K562 (cell line): ENCODE measurements at regions not wholly inside any gene's neighbourhood (a gene's known extent, or its start where the extent isn't known, plus 50 kb on each side); places are given as distances from the start of the nearest gene placed in this dataset.

ENCODE experiments used
- ATAC-seq: fragments of 200-7000 bp; cut with Tn5 transposase; 3 replicates; pipeline ENCODE4 v1.9.1; 2020; ENCODE audit warnings: moderate library complexity
- BruUV-seq: library from RNA; stranded (reverse); fragments of 400-500 nt; replicated peaks from 2 replicates; lab custom pipeline; 2021; lab: Mats Ljungman, UMichigan
- CTCF ChIA-PET: fragments of 300-600 bp; formaldehyde crosslinking; extraction: SDS; loops from one replicate; lab custom pipeline; 2021; ENCODE audit warnings: low intra/inter-chr PET ratio; lab: Yijun Ruan, JAX
- POLR2A ChIA-PET: fragments of 300-600, 350-650 bp; sonication (Branson Sonifier 250); formaldehyde crosslinking; extraction: SDS; loops from one replicate; lab custom pipeline; 2021; ENCODE audit warnings: antibody characterized with exemption, inconsistent platforms; lab: Yijun Ruan, JAX
- DNase-seq, 4 experiments: peaks; one replicate each; pipeline versions ENCODE4 v3.0.0 to v3.0.0-alpha.2; 2011 to 2018; ENCODE audit warnings: low spot score in 3 of 4, mixed read lengths in 3 of 4; ENCODE audit errors: extremely low read depth in 1 of 4
- FAIRE-seq: peaks from 2 replicates; lab custom pipeline; 2011; peaks lifted over from hg19 to GRCh38; lab: Jason Lieb, UNC
- H2AFZ ChIP-seq: 2 replicates; pipeline ENCODE4 v1.6.0; 2011; ENCODE audit warnings: low read depth, low read length, control low read depth, inconsistent platforms
- H3K27ac ChIP-seq: fragments of 200-600 bp; 3 replicates; pipeline ENCODE4 v1.8.0; 2011; ENCODE audit warnings: low read depth, mild to moderate bottlenecking, control low read depth, inconsistent platforms, low read length, moderate library complexity, mixed read lengths; ENCODE audit errors: extremely low read depth
- H3K27me3 ChIP-seq, 2 experiments: fragments of 300-600 bp in 1 of 2; 2 replicates in 1 of 2; 3 replicates in 1 of 2; pipeline versions ENCODE4 v1.6.0 to v1.8.0; 2011; ENCODE audit warnings: inconsistent platforms in 2 of 2, low read length in 2 of 2, mild to moderate bottlenecking in 1 of 2, mixed read lengths in 1 of 2, moderate library complexity in 1 of 2; ENCODE audit not compliant: control insufficient read depth in 2 of 2, insufficient read depth in 2 of 2
- H3K36me3 ChIP-seq: fragments of 300-600 bp; 3 replicates; pipeline ENCODE4 v1.8.0; 2011; ENCODE audit warnings: mild to moderate bottlenecking, low read length, inconsistent platforms; ENCODE audit not compliant: control insufficient read depth, insufficient read depth
- H3K4me1 ChIP-seq, 2 experiments: fragments of 200-600 bp in 1 of 2; replicated peaks in 1 of 2; 2 replicates in 1 of 2; 3 replicates in 1 of 2; pipeline versions ENCODE4 v1.5.1 to v1.8.0; 2011; ENCODE audit warnings: inconsistent platforms in 2 of 2, low read length in 2 of 2, mild to moderate bottlenecking in 1 of 2, mixed read lengths in 1 of 2, moderate library complexity in 1 of 2; ENCODE audit not compliant: control insufficient read depth in 2 of 2, insufficient read depth in 2 of 2
- H3K4me2 ChIP-seq: 2 replicates; pipeline ENCODE4 v1.6.1; 2011; ENCODE audit warnings: low read length, control low read depth, inconsistent platforms, mixed read lengths; ENCODE audit not compliant: insufficient read depth
- H3K4me3 ChIP-seq: fragments of 200-600 bp; sonication (generic), shearing (Covaris generic); 2 replicates; pipeline ENCODE4 v1.5.1; 2016; ENCODE audit warnings: control low read depth, inconsistent platforms
- H3K79me2 ChIP-seq: fragments of 200-600 bp; 3 replicates; pipeline ENCODE4 v1.8.0; 2011; ENCODE audit warnings: low read length, inconsistent platforms; ENCODE audit not compliant: control insufficient read depth, insufficient read depth
- H3K9ac ChIP-seq, 2 experiments: 2 replicates each; pipeline versions ENCODE4 v1.6.0 to v1.6.1; 2011; ENCODE audit warnings: low read depth in 2 of 2, low read length in 2 of 2, control low read depth in 1 of 2, inconsistent platforms in 1 of 2, mild to moderate bottlenecking in 1 of 2, mixed read lengths in 1 of 2; ENCODE audit not compliant: insufficient read depth in 1 of 2
- H3K9me1 ChIP-seq: one replicate; pipeline ENCODE4 v1.6.0; 2011; ENCODE audit warnings: inconsistent platforms, mild to moderate bottlenecking, low read length, moderate library complexity; ENCODE audit not compliant: control insufficient read depth, insufficient read depth
- H3K9me3 ChIP-seq: replicated peaks from 2 replicates; pipeline ENCODE4 v1.5.1; 2011; ENCODE audit warnings: low read depth, low read length, inconsistent platforms; ENCODE audit not compliant: control insufficient read depth, insufficient read depth
- H4K20me1 ChIP-seq: replicated peaks from 2 replicates; pipeline ENCODE4 v1.6.1; 2011; ENCODE audit warnings: low read length, inconsistent platforms, mixed read lengths; ENCODE audit not compliant: control insufficient read depth, insufficient read depth
- ARID1B ChIP-seq: fragments of 450-650 bp; IDR thresholded peaks from 2 replicates; pipeline ENCODE4 v1.6.1; 2016; ENCODE audit warnings: antibody characterized with exemption, mild to moderate bottlenecking, inconsistent platforms
- FOXK2 ChIP-seq, 2 experiments: fragments of 450-650 bp; IDR thresholded peaks in 1 of 2; conservative IDR thresholded peaks in 1 of 2; 2 replicates each; pipeline ENCODE4 v1.6.1; 2016; ENCODE audit warnings: low read depth in 2 of 2, mild to moderate bottlenecking in 1 of 2
- GABPA ChIP-seq: fragments of 200-800 bp; sonication (Bioruptor generic); conservative IDR thresholded peaks from 2 replicates; pipeline ENCODE4 v1.6.1; 2016; ENCODE audit warnings: low read depth, missing genetic modification characterization, missing compliant biosample characterization
- GTF2A2 ChIP-seq: IDR thresholded peaks from 2 replicates; pipeline ENCODE4 v1.6.1; 2016; ENCODE audit warnings: mild to moderate bottlenecking, missing genetic modification characterization, missing compliant biosample characterization
- KLF6 ChIP-seq: fragments of 250-450 bp; sonication (Bioruptor Pico); IDR thresholded peaks from 2 replicates; pipeline ENCODE4 v1.4.0; 2020; ENCODE audit warnings: mild to moderate bottlenecking, moderate library complexity, borderline replicate concordance
- OTX1 ChIP-seq: fragments of 450-650 bp; formaldehyde crosslinking; IDR thresholded peaks from 2 replicates; pipeline ENCODE4 v1.4.0; 2022; ENCODE audit warnings: mild to moderate bottlenecking
- PHF8 ChIP-seq: fragments of 200-600 bp; sonication (generic); IDR thresholded peaks from 2 replicates; pipeline ENCODE4 v1.6.1; 2012; ENCODE audit warnings: mixed run types, mild to moderate bottlenecking, inconsistent platforms, low read length, moderate library complexity, borderline replicate concordance
- PRMT5 ChIP-seq: sonication (generic); formaldehyde crosslinking; IDR thresholded peaks from 2 replicates; pipeline ENCODE4 v1.5.0; 2020; ENCODE audit warnings: missing genetic modification reagents
- TGIF2 ChIP-seq: sonication (generic); formaldehyde crosslinking; IDR thresholded peaks from 2 replicates; pipeline ENCODE4 v1.8.1; 2022; ENCODE audit warnings: mild to moderate bottlenecking, missing genetic modification reagents, moderate library complexity
- ZNF232 ChIP-seq: sonication (generic); formaldehyde crosslinking; IDR thresholded peaks from 2 replicates; pipeline ENCODE4 v1.8.0; 2022; ENCODE audit warnings: mild to moderate bottlenecking, missing genetic modification reagents
- ZNF584 ChIP-seq: fragments of 200-800 bp; sonication (Bioruptor generic); IDR thresholded peaks from 2 replicates; pipeline ENCODE4 v1.6.1; 2016; ENCODE audit warnings: low read depth, mild to moderate bottlenecking, missing genetic modification characterization, missing compliant biosample characterization
- WGBS: fragments of 100-300 bp; shearing (Covaris generic); methylation state at CpG from one replicate; pipeline ENCODE4 v1.1.6; 2016; ENCODE audit warnings: low coverage, mixed read lengths; ENCODE audit not compliant: insufficient coverage; ENCODE audit errors: missing lambda C conversion rate; 5-methylcytosine and 5-hydroxymethylcytosine counted together
- in situ Hi-C: fragments of 300-500 bp; cut with MboI; formaldehyde crosslinking; loops from 4 replicates; pipeline ENCODE4 v1.15.0; 2018; ENCODE audit warnings: inconsistent platforms, mixed read lengths
- intact Hi-C: fragments of 100-400 bp; cut with micrococcal nuclease; formaldehyde crosslinking; loops from 2 replicates; pipeline ENCODE4 v1.14.2; 2022
- TF ChIP-seq, protein P1 (sequence below): fragments of 450-650 bp; formaldehyde crosslinking; IDR thresholded peaks from 2 replicates; pipeline ENCODE4 v1.4.0; 2022; ENCODE audit warnings: mild to moderate bottlenecking, moderate library complexity
- TF ChIP-seq, protein P2 (sequence below): fragments of 200-800 bp; sonication (Bioruptor generic); IDR thresholded peaks from 2 replicates; pipeline ENCODE4 v1.6.1; 2017; ENCODE audit warnings: missing genetic modification characterization, missing compliant biosample characterization

DNA sequence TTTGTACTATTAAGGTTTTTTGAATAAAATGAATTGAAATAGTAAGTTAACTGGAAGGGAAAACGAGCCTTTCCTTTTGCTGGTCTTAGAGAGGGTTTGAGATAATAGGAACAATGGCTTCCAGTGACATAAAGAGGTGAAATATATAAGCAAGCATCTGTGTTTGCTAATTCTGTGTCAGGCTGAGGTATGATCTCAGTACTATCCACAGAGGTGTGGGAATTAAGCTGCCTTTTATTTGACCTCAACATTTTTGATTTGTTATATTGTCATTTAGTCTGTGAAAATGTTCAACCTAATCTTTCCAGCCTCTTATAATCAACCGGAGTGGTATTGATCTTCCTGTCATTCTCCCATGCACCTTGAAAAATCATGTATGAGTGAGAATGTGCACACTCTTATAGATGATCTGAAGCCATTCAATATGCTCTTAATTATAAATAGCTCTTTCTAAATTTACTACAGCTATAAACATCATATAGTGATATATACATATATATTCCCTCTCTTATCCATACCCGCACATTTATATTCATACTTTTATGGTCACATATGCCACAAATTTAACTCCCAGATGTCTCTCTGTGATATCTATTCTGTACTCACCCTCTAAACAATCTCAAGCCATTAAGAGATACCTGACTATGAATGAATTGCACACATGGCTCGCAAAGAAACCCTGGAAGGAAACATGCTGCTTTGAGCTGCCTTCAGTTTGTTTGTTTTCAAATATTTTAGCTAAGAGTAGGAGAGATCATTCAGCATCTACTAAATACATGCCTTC lies 754.7 kb upstream of the NRSN1 start:
- ChIA-PET CTCF (no interaction called here), POLR2A (no interaction called here)
- DNase-seq (no peak), FAIRE-seq (no peak), ATAC-seq (no peak)
- no peak overlapping the region for H3K27ac ChIP-seq
- no peak overlapping the region for H3K9ac ChIP-seq
- H3K27me3 ChIP-seq: no peaks in the 10 kb centered on the region
- intact Hi-C loops (no loop called here), in situ Hi-C loops (no loop called here)
- no peaks in the 10 kb centered on the region for H4K20me1 ChIP-seq
- BruUV-seq: no TSS peak
- 0% methylated on average over 4 of the region's 4 CpGs for WGBS
- H3K9me3 ChIP-seq: no peaks in the 10 kb centered on the region
- H2AFZ ChIP-seq: no peak overlapping the region
- H3K4me1 ChIP-seq: no peaks in the 10 kb centered on the region
- H3K36me3 ChIP-seq: no peaks in the 10 kb centered on the region
- TF ChIP-seq, protein P1, sequence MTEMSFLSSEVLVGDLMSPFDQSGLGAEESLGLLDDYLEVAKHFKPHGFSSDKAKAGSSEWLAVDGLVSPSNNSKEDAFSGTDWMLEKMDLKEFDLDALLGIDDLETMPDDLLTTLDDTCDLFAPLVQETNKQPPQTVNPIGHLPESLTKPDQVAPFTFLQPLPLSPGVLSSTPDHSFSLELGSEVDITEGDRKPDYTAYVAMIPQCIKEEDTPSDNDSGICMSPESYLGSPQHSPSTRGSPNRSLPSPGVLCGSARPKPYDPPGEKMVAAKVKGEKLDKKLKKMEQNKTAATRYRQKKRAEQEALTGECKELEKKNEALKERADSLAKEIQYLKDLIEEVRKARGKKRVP (CRISPR knock-in tag): no peak
- TF ChIP-seq GABPA (tag) (no peak), OTX1 (CRISPR knock-in tag) (no peak), ZNF584 (CRISPR knock-in tag) (no peak), ZNF232 (CRISPR knock-in tag) (no peak), FOXK2 (conservative IDR thresholded peaks at IDR 0.05 in 1 of 2, IDR thresholded peaks at IDR 0.05 in 1 of 2; ENCODE audit: low read depth in 2 of 2) (no peak), GTF2A2 (no peak), TGIF2 (no peak), ARID1B (no peak), PRMT5 (no peak), KLF6 (no peak), PHF8 (no peak)
- TF ChIP-seq, protein P2, sequence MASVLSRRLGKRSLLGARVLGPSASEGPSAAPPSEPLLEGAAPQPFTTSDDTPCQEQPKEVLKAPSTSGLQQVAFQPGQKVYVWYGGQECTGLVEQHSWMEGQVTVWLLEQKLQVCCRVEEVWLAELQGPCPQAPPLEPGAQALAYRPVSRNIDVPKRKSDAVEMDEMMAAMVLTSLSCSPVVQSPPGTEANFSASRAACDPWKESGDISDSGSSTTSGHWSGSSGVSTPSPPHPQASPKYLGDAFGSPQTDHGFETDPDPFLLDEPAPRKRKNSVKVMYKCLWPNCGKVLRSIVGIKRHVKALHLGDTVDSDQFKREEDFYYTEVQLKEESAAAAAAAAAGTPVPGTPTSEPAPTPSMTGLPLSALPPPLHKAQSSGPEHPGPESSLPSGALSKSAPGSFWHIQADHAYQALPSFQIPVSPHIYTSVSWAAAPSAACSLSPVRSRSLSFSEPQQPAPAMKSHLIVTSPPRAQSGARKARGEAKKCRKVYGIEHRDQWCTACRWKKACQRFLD (CRISPR knock-in tag): no peak
- H3K4me3 ChIP-seq: no peak overlapping the region
- H3K4me2 ChIP-seq: no peak overlapping the region
- H3K79me2 ChIP-seq: no peaks in the 10 kb centered on the region
- H3K9me1 ChIP-seq: no peaks in the 10 kb centered on the region
